ENCODE measurements at regions not wholly inside any gene's neighbourhood (a gene's known extent, or its start where the extent isn't known, plus 50 kb on each side); places are given as distances from the start of the nearest gene placed in this dataset.

- no peaks in the 10 kb centered on the region for H3K27me3 ChIP-seq (ENCODE audit: control insufficient read depth, insufficient read depth, low read length)
- no peak overlapping the region for H3K4me3 ChIP-seq (ENCODE audit: low read length)
- H3K4me1 ChIP-seq (ENCODE audit: control insufficient read depth, insufficient read depth, low read length): no peaks in the 10 kb centered on the region
- no peak overlapping the region for H3K27ac ChIP-seq (ENCODE audit: low read length)
- DNase-seq: no peak
- H3K36me3 ChIP-seq (ENCODE audit: control insufficient read depth, insufficient read depth, low read length): no peaks in the 10 kb centered on the region
- no peaks in the 10 kb centered on the region for H3K9me3 ChIP-seq (ENCODE audit: control insufficient read depth, low read depth, low read length)
- no CpG with 5 or more reads among the region's 16 CpGs for WGBS (ENCODE audit: insufficient coverage, low lambda C conversion rate)
Observed at GRCh38 chr20:4521170-4521968, 164.9 kb upstream of the PRNP start.

- Histone ChIP-seq H3K36me3 (ENCODE audit: control insufficient read depth, insufficient read depth, low read length) (no peaks in the 10 kb centered on the region), H3K9me3 (ENCODE audit: control insufficient read depth, low read depth, low read length) (no peaks in the 10 kb centered on the region), H3K4me1 (ENCODE audit: control insufficient read depth, insufficient read depth, low read length) (no peaks in the 10 kb centered on the region), H3K27ac (ENCODE audit: low read length) (no peak overlapping the region), H3K27me3 (ENCODE audit: control insufficient read depth, insufficient read depth, low read length) (no peaks in the 10 kb centered on the region), H3K4me3 (ENCODE audit: low read length) (no peak overlapping the region)
- no CpG with 5 or more reads among the region's 2 CpGs for WGBS (ENCODE audit: insufficient coverage, low lambda C conversion rate)
- DNase-seq: no peak
Observed at GRCh38 chr20:4519534-4519933, 166.7 kb upstream of the PRNP start.

- Histone ChIP-seq H3K4me1 (ENCODE audit: control insufficient read depth, insufficient read depth, low read length) (no peaks in the 10 kb centered on the region), H3K9me3 (ENCODE audit: control insufficient read depth, low read depth, low read length) (no peaks in the 10 kb centered on the region), H3K36me3 (ENCODE audit: control insufficient read depth, insufficient read depth, low read length) (no peaks in the 10 kb centered on the region), H3K27me3 (ENCODE audit: control insufficient read depth, insufficient read depth, low read length) (no peaks in the 10 kb centered on the region), H3K4me3 (ENCODE audit: low read length) (no peak overlapping the region), H3K27ac (ENCODE audit: low read length) (no peak overlapping the region)
- no CpG with 5 or more reads among the region's 1 CpG for WGBS (ENCODE audit: insufficient coverage, low lambda C conversion rate)
- no peak for DNase-seq
Observed at GRCh38 chr20:4516876-4517275, 169.4 kb upstream of the PRNP start.

- Histone ChIP-seq H3K9me3 (ENCODE audit: control insufficient read depth, low read depth, low read length) (no peaks in the 10 kb centered on the region), H3K4me3 (ENCODE audit: low read length) (no peak overlapping the region), H3K4me1 (ENCODE audit: control insufficient read depth, insufficient read depth, low read length) (no peaks in the 10 kb centered on the region), H3K27ac (ENCODE audit: low read length) (no peak overlapping the region), H3K27me3 (ENCODE audit: control insufficient read depth, insufficient read depth, low read length) (no peaks in the 10 kb centered on the region), H3K36me3 (ENCODE audit: control insufficient read depth, insufficient read depth, low read length) (no peaks in the 10 kb centered on the region)
- no peak for DNase-seq
Observed at GRCh38 chr20:4513720-4514119, 172.5 kb upstream of the PRNP start.

GRCh38 chr20:4512891-4513550 lies 173.2 kb upstream of the PRNP start:
- no CpG with 5 or more reads among the region's 3 CpGs for WGBS (ENCODE audit: insufficient coverage, low lambda C conversion rate)
- no peaks in the 10 kb centered on the region for H3K36me3 ChIP-seq (ENCODE audit: control insufficient read depth, insufficient read depth, low read length)
- no peak overlapping the region for H3K4me3 ChIP-seq (ENCODE audit: low read length)
- no peaks in the 10 kb centered on the region for H3K9me3 ChIP-seq (ENCODE audit: control insufficient read depth, low read depth, low read length)
- no peak overlapping the region for H3K27ac ChIP-seq (ENCODE audit: low read length)
- H3K27me3 ChIP-seq (ENCODE audit: control insufficient read depth, insufficient read depth, low read length): no peaks in the 10 kb centered on the region
- no peak for DNase-seq
- no peaks in the 10 kb centered on the region for H3K4me1 ChIP-seq (ENCODE audit: control insufficient read depth, insufficient read depth, low read length)

GRCh38 chr20:4511776-4512175 lies 174.5 kb upstream of the PRNP start:
- DNase-seq: no peak
- Histone ChIP-seq H3K27me3 (ENCODE audit: control insufficient read depth, insufficient read depth, low read length) (no peaks in the 10 kb centered on the region), H3K4me1 (ENCODE audit: control insufficient read depth, insufficient read depth, low read length) (no peaks in the 10 kb centered on the region), H3K27ac (ENCODE audit: low read length) (no peak overlapping the region), H3K36me3 (ENCODE audit: control insufficient read depth, insufficient read depth, low read length) (no peaks in the 10 kb centered on the region), H3K9me3 (ENCODE audit: control insufficient read depth, low read depth, low read length) (no peaks in the 10 kb centered on the region), H3K4me3 (ENCODE audit: low read length) (no peak overlapping the region)
- WGBS (ENCODE audit: insufficient coverage, low lambda C conversion rate): no CpG with 5 or more reads among the region's 1 CpG

GRCh38 chr20:4509825-4510522 lies 176.3 kb upstream of the PRNP start:
- Histone ChIP-seq H3K27ac (ENCODE audit: low read length) (no peak overlapping the region), H3K9me3 (ENCODE audit: control insufficient read depth, low read depth, low read length) (no peaks in the 10 kb centered on the region), H3K4me1 (ENCODE audit: control insufficient read depth, insufficient read depth, low read length) (no peaks in the 10 kb centered on the region), H3K27me3 (ENCODE audit: control insufficient read depth, insufficient read depth, low read length) (no peaks in the 10 kb centered on the region), H3K4me3 (ENCODE audit: low read length) (no peak overlapping the region), H3K36me3 (ENCODE audit: control insufficient read depth, insufficient read depth, low read length) (no peaks in the 10 kb centered on the region)
- no peak for DNase-seq
- WGBS (ENCODE audit: insufficient coverage, low lambda C conversion rate): no CpG with 5 or more reads among the region's 3 CpGs

GRCh38 chr20:4508773-4509172 lies 177.5 kb upstream of the PRNP start:
- WGBS (ENCODE audit: insufficient coverage, low lambda C conversion rate): 100% methylated on average over 1 of the region's 3 CpGs
- no peak for DNase-seq
- Histone ChIP-seq H3K4me1 (ENCODE audit: control insufficient read depth, insufficient read depth, low read length) (no peaks in the 10 kb centered on the region), H3K27me3 (ENCODE audit: control insufficient read depth, insufficient read depth, low read length) (no peaks in the 10 kb centered on the region), H3K36me3 (ENCODE audit: control insufficient read depth, insufficient read depth, low read length) (no peaks in the 10 kb centered on the region), H3K4me3 (ENCODE audit: low read length) (no peak overlapping the region), H3K9me3 (ENCODE audit: control insufficient read depth, low read depth, low read length) (no peaks in the 10 kb centered on the region), H3K27ac (ENCODE audit: low read length) (no peak overlapping the region)

- H3K36me3 ChIP-seq (ENCODE audit: control insufficient read depth, insufficient read depth, low read length): no peaks in the 10 kb centered on the region
- H3K9me3 ChIP-seq (ENCODE audit: control insufficient read depth, low read depth, low read length): no peaks in the 10 kb centered on the region
- H3K4me1 ChIP-seq (ENCODE audit: control insufficient read depth, insufficient read depth, low read length): no peaks in the 10 kb centered on the region
- no peaks in the 10 kb centered on the region for H3K27me3 ChIP-seq (ENCODE audit: control insufficient read depth, insufficient read depth, low read length)
- WGBS (ENCODE audit: insufficient coverage, low lambda C conversion rate): 63% methylated on average over 1 of the region's 6 CpGs
- H3K4me3 ChIP-seq (ENCODE audit: low read length): no peak overlapping the region
- DNase-seq: no peak
- no peak overlapping the region for H3K27ac ChIP-seq (ENCODE audit: low read length)
Observed at GRCh38 chr20:4507288-4507719, 179.0 kb upstream of the PRNP start.

- H3K4me1 ChIP-seq (ENCODE audit: control insufficient read depth, insufficient read depth, low read length): no peaks in the 10 kb centered on the region
- H3K27ac ChIP-seq (ENCODE audit: low read length): no peak overlapping the region
- WGBS (ENCODE audit: insufficient coverage, low lambda C conversion rate): no CpG with 5 or more reads among the region's 4 CpGs
- H3K9me3 ChIP-seq (ENCODE audit: control insufficient read depth, low read depth, low read length): peaks cover 5% of the 10 kb centered on the region
- DNase-seq: no peak
- no peaks in the 10 kb centered on the region for H3K27me3 ChIP-seq (ENCODE audit: control insufficient read depth, insufficient read depth, low read length)
- no peak overlapping the region for H3K4me3 ChIP-seq (ENCODE audit: low read length)
- H3K36me3 ChIP-seq (ENCODE audit: control insufficient read depth, insufficient read depth, low read length): no peaks in the 10 kb centered on the region
Observed at GRCh38 chr20:4504814-4505213, 181.4 kb upstream of the PRNP start.
